Ureter (tissue), 1 donor: ENCODE measurements at regions not wholly inside any gene's neighbourhood (a gene's known extent, or its start where the extent isn't known, plus 50 kb on each side); places are given as distances from the start of the nearest gene placed in this dataset.
"Not testable (repeated sequence)": the region's sequence is repeated elsewhere in the genome, so short reads cannot be mapped to it uniquely, and the experiment has no call there.

Source experiments
- DNase-seq: peaks from one replicate; pipeline ENCODE4 v3.0.0-alpha.2; 2020; ENCODE audit warnings: low spot score
- donor health status: DM: yes; HTN: yes; CAD: no.

GRCh38 chr16:9141813-9142212 lies 50.4 kb downstream of the HAPSTR1 start:
- no peak for DNase-seq

GRCh38 chr16:9144106-9144505 lies 52.7 kb downstream of the HAPSTR1 start:
- DNase-seq = no peak

DNA sequence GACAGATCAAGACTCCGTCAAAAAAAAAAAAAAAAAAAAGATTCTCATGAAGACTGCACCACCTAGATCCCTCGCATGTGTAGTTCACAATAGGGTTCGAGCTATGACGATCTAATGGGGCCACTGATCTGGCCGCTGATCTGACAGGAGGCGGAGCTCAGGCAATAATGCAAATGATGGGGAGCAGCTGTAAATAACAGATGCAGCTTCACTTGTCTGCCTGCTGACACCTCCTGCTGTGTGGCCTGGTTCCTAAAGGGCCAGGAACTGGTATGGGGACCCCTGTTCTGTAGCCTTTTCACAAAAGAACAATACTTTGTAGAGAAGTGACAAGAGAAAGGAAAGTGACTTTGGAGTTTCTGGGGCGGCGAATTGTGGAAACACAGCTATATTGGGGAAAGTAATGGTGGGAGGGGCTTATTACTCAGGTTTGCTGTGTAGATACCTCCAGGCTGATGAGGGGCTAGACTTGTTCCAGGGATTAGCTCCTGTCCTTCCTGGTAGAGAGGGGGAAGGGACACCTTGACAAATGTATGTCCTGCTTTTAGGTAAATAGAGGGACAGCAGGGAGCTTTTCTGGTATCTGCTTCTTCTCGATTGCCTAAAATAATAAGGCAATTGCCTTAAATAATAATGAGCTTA lies 57.1 kb downstream of the HAPSTR1 start:
- DNase-seq = no peak

GRCh38 chr16:9151074-9151473 lies 59.6 kb downstream of the HAPSTR1 start:
- DNase-seq = no peak

GRCh38 chr16:9151597-9151996 lies 60.2 kb downstream of the HAPSTR1 start:
- DNase-seq = no peak

GRCh38 chr16:9152649-9153501 lies 61.4 kb downstream of the HAPSTR1 start:
- DNase-seq = no peak

- no peak for DNase-seq
These were observed 62.0 kb downstream of the HAPSTR1 start for GRCh38 chr16:9153502-9153864.

DNA sequence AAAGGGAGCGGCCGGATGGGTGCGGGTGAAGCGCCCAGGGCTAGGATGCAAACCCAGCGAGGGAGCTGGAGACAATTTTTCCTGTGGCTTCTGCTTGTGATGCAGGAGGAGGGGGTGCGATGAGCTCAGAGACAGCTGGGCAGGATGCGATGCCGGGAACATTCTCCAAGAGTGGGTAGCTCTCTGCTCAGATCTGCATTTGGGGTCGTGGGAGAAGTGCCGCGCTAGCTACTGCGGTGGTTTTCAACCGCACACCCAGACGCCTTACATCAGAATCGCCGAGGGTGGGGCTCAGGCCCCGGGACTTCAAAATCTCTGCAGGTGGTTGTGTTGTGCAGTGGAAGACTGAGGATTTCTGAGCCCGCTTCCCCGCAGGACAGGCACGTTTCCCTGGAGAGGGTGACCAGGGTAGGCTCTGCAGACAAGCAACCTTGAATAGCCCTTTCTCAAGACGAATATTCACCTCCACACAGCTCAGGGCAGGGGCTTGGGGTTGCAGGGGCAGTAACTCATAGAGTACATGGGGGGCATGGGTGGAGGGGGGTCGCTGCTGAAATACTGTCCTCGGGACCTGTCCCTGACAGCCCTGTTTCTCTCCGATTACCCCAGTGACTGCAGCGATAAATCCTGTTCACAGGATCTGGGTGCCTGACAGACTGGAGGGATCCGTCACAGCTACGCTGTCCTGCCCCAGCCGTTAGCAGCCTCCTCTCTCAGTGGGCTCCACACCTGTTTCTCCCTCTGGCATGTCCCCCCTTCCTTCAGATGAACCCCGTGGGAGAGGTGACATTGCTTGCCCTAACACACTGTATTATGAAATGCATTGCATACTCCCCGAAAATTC lies 63.3 kb downstream of the HAPSTR1 start:
- DNase-seq = no peak

- no peak for DNase-seq
These were observed 64.4 kb downstream of the HAPSTR1 start for GRCh38 chr16:9155871-9156270.

DNA sequence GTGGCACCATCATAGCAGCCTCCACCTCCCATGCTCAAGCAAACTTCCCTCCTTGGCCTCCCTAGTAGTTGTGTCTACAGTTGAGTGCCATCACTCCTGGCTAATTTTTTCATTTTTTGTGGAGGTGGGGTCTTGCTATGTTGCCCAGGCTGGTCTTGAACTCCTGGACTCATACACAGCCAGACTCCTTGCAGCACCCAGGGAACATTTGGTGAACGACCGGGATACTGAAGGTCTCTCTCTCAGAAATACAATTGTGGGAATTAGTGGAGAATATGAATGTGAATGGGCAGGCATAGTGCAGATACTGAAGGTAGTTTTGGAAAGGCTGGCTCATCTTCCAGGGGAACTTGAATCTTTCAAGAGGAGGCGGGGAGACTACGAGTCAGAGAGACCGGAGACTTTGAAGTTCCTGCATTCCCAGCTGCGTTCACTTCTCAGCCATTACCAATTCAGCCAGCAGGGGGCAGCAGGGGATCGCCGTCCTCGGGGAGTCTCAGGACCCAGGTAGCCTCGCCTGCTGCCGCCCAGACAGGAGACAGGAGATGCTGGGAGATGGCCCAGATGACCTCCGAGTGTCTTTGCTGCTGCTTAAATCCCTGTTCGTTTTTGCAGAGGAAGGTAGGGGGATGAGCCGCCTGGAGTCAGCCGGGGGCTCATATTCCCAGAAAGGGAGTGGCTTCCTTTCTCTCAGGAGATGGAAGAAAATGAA lies 68.6 kb downstream of the HAPSTR1 start:
- DNase-seq = peak; percentile 59

DNA sequence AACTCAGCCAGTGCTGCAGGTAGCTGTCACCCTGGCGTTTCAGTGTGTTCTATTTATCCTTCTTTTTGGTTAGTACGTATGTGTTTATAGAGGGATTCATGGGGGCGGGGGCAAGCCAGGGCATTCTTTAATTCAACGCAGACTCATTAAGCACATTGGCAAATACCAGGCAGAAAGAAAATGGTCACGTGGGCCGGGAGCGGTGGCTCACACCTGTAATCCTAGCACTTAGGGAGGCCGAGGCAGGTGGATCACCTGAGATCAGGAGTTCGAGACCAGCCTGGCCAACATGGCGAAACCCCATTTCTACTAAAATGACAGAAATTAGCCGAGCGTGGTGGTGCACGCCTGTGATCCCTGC lies 69.1 kb downstream of the HAPSTR1 start:
- DNase-seq = no peak

- no peak for DNase-seq
These were observed 74.2 kb downstream of the HAPSTR1 start for GRCh38 chr16:9165681-9166080.

DNA sequence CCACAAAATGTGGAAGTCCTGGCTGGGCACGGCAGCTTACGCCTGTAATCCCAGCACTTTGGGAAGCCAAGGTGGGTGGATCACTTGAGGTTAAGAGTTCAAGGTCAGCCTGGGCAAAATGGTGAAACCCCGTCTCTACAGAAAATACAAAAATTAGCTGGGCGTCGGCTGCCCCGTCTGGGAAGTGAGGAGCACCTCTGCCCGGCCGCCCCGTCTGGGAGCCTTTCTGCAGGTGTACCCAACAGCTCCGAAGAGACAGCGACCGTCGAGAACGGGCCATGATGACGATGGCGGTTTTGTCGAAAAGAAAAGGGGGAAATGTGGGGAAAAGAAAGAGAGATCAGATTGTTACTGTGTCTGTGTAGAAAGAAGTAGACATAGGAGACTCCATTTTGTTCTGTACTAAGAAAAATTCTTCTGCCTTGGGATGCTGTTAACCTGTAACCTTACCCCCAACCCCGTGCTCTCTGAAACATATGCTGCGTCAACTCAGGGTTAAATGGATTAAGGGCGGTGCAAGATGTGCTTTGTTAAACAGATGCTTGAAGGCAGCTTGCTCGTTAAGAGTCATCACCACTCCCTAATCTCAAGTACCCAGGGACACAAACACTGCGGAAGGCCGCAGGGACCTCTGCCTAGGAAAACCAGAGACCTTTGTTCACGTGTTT lies 75.0 kb downstream of the HAPSTR1 start:
- not testable (repeated sequence) for DNase-seq

DNA sequence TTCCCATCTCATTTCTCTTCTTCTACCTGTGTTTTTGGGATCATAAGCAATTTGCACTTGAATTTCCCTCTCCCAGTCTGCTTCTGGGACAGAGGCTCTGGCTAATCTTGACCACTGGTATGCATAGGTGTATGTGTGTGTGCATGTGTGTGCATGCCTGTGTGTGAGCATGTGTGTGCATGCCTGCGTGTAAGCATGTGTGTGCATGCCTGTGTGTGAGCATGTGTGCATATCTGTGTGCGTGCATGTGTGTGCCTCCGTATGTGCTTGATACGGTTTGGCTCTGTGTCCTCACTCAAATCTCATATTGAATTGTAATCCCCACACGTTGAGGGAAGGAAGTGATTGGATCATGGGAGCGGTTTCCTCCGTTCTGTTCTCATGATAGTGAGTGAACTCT lies 77.7 kb downstream of the HAPSTR1 start:
- no peak for DNase-seq

- no peak for DNase-seq
These were observed 79.0 kb downstream of the HAPSTR1 start for GRCh38 chr16:9170470-9170869.

- DNase-seq = no peak
These were observed 85.3 kb downstream of the HAPSTR1 start for GRCh38 chr16:9176547-9177418.

DNA sequence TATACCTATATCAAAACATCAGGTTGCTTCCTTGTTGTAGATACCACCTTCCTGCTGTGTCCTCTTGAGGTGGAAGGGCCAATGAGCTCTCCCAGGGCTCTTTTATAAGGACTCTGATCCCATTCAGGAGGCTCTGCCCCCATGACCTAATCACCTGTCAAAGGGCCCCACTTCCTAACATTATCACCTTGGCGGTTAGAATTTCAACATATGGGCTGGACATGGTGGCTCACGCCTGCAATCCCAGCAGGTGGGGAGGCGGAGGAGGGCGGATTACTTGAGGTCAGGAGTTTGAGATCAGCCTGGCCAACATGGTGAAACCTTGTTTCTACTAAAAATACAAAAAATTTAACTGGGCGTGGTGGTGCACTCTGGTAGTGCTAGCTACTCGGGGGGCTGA lies 86.4 kb downstream of the HAPSTR1 start:
- no peak for DNase-seq

GRCh38 chr16:9183682-9184353 lies 92.4 kb downstream of the HAPSTR1 start:
- no peak for DNase-seq

GRCh38 chr16:9184354-9184690 lies 92.9 kb downstream of the HAPSTR1 start:
- DNase-seq = no peak

DNA sequence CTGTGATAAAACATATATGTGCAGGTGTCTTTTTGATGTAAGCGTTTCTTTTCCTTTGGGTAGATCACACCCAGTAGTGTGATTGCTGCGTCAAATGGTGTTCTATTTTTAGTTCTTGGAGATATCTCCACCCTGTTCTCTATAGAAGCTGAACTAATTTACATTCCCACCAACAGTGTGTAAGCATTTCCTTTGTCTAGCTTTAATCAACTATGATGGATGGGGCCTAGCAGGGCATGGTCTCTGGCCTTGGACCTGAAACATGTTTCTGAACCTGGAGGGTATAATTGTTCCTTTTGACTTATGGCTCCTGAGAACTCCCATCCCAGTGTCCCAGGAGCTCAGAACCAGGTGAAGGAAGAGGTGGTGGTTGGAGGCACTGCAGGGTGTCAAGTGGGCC lies 93.9 kb downstream of the HAPSTR1 start:
- no peak for DNase-seq
